ENCODE measurements at regions not wholly inside any gene's neighbourhood (a gene's known extent, or its start where the extent isn't known, plus 50 kb on each side); places are given as distances from the start of the nearest gene placed in this dataset.
"Not testable (repeated sequence)": the region's sequence is repeated elsewhere in the genome, so short reads cannot be mapped to it uniquely, and the experiment has no call there.

- no peak for TF ChIP-seq ZFX (IDR thresholded peaks at IDR 0.05)
- no peak for TF ChIP-seq CTCF (conservative IDR thresholded peaks at IDR 0.05)
- H3K27ac ChIP-seq: no peak overlapping the region
These were observed 287.8 kb downstream of the ADGRD1 start for GRCh38 chr12:131241517-131241916.

GRCh38 chr12:131242741-131243496 is 289.2 kb downstream of the ADGRD1 start:
- H3K27ac ChIP-seq: no peak overlapping the region; the same call in 1 of the 2 replicates
- TF ChIP-seq CTCF (conservative IDR thresholded peaks at IDR 0.05): no peak
- no peak for TF ChIP-seq ZFX (IDR thresholded peaks at IDR 0.05)

- H3K27ac ChIP-seq: not testable (repeated sequence)
These were observed 290.5 kb downstream of the ADGRD1 start for GRCh38 chr12:131244157-131244688.

- not testable (repeated sequence) for H3K27ac ChIP-seq
These were observed 291.5 kb downstream of the ADGRD1 start for GRCh38 chr12:131245161-131245560.

- no peak overlapping the region for H3K27ac ChIP-seq
- TF ChIP-seq CTCF (conservative IDR thresholded peaks at IDR 0.05) (no peak), ZFX (IDR thresholded peaks at IDR 0.05) (no peak)
These were observed 292.1 kb downstream of the ADGRD1 start for GRCh38 chr12:131245564-131246355.

GRCh38 chr12:131247026-131247725 is 293.5 kb downstream of the ADGRD1 start:
- not testable (repeated sequence) for H3K27ac ChIP-seq

GRCh38 chr12:131247875-131248274 is 294.2 kb downstream of the ADGRD1 start:
- H3K27ac ChIP-seq: not testable (repeated sequence)

GRCh38 chr12:131249246-131250027 is 295.7 kb downstream of the ADGRD1 start:
- TF ChIP-seq CTCF (conservative IDR thresholded peaks at IDR 0.05) (no peak), ZFX (IDR thresholded peaks at IDR 0.05) (no peak)

More at GRCh38 chr12:131249246-131250027, 295.7 kb downstream of the ADGRD1 start:
- no peak overlapping the region for H3K27ac ChIP-seq
